ENCODE measurements at regions not wholly inside any gene's neighbourhood (a gene's known extent, or its start where the extent isn't known, plus 50 kb on each side); places are given as distances from the start of the nearest gene placed in this dataset.
A peak's percentile ranks its signal among the peaks of the same experiment; 100 is the strongest.

DNA sequence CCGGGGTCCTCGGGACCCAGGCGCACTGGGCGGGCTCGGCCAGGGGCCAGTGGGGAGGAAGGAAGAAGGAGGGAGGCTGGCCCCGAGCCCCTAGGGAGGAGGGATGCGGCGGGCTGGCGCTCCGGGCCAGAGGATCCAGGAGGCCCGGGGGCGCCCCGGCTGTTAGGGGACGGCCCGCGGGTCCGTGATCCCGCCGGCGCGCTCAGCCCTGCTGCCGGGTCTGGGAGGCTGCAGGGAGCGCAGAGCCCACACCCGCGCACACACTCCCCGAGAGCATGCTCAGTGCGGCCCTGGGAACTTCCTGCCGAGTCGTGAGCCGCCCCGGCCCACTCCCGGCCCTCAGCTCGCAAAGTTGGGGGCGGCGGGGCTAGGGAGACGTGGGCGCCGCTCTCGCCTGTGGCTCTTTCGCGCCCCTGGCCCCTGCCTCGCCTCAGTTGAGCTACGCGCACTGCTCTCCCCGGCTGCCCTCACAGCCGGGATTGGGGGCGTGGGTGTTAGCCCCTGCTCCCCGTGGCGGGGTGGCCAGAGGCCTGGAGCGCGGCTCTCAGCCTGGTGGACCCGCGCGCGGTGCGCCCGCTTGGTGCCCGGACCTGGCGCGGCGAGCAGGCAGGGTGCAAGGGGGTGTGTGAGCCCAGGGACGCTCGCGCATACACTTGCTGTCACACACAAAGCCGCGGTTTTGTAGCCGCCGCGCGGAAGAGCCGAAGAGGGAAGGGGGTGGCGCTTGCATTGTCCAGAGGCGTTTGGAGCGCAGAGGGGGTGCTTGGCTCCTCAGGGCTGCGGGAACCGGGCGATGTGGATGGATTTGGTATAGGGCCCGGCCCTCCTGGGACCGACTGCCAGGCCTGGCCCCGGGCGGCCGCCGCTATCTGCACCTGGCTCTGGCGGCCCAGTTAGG, 132.9 kb upstream of the MGAT5 start:
- H3K9me3 ChIP-seq (replicated peaks; ENCODE audit: control insufficient read depth, insufficient read depth, low read depth, low read length) = no peaks in the 10 kb centered on the region
- ChIA-PET POLR2A (interaction anchor here (1.3 kb wide), 1 partner anchor 11 kb away, joined by 3 read pairs; no protein-coding TSS in a partner anchor), CTCF (ENCODE audit: low intra/inter-chr PET ratio) (no interaction called here)
- in situ Hi-C loops (cut with MboI) = loop anchor here (25.0 kb wide), 1 partner anchor 291 kb away; no protein-coding TSS in a partner anchor
- peak; percentile 50 to 64 (median 56) for DNase-seq (ENCODE audit: extremely low read depth in 1 of 4, low spot score in 3 of 4)
- H4K20me1 ChIP-seq (replicated peaks; ENCODE audit: control insufficient read depth, insufficient read depth, low read length) = peaks cover 22% of the 10 kb centered on the region
- H3K27ac ChIP-seq (ENCODE audit: extremely low read depth, low read depth, low read length) = no peak overlapping the region; the same call in 2 of the 3 replicates
- peaks cover 31% of the 10 kb centered on the region for H3K79me2 ChIP-seq (ENCODE audit: control insufficient read depth, insufficient read depth, low read length)
- peak overlapping the region; percentile 77 for H3K4me3 ChIP-seq
- H3K36me3 ChIP-seq (ENCODE audit: control insufficient read depth, insufficient read depth, low read length) = no peaks in the 10 kb centered on the region
- peak overlapping the region; percentile 87 for H2AFZ ChIP-seq (ENCODE audit: low read depth, low read length)
- intact Hi-C loops (cut with micrococcal nuclease) = no loop called here
- FAIRE-seq = no peak
- ATAC-seq = peak; percentile 72
- no TSS peak for BruUV-seq (replicated peaks)
- H3K9ac ChIP-seq (ENCODE audit: insufficient read depth in 1 of 2, low read depth in 2 of 2, low read length in 2 of 2) = peak overlapping the region; percentile 79 to 90
- no peaks in the 10 kb centered on the region; a peak in 1 of 5 replicates for H3K27me3 ChIP-seq (ENCODE audit: control insufficient read depth in 2 of 2, insufficient read depth in 2 of 2, low read length in 2 of 2)
- H3K4me2 ChIP-seq (ENCODE audit: insufficient read depth, low read length) = peak overlapping the region; percentile 79
- peaks cover 11 to 23% of the 10 kb centered on the region in 2 experiments for H3K4me1 ChIP-seq (replicated peaks in 1 of 2; ENCODE audit: control insufficient read depth in 2 of 2, insufficient read depth in 2 of 2, low read length in 2 of 2)
- no peaks in the 10 kb centered on the region for H3K9me1 ChIP-seq (ENCODE audit: control insufficient read depth, insufficient read depth, low read length)
- 10% methylated on average over 45 of the region's 84 CpGs for WGBS (ENCODE audit: insufficient coverage, low coverage, missing lambda C conversion rate)
- TF ChIP-seq SAP30 (IDR thresholded peaks at IDR 0.05; ENCODE audit: borderline replicate concordance, insufficient read depth, low read depth, low read length, poor library complexity, severe bottlenecking) (peak; percentile 36), ETV1 (tag; conservative IDR thresholded peaks at IDR 0.05; ENCODE audit: low read depth) (no peak), KDM5B (IDR thresholded peaks at IDR 0.05; ENCODE audit: insufficient replicate concordance, low read depth, low read length) (peak; percentile 54), GABPA (tag; conservative IDR thresholded peaks at IDR 0.05; ENCODE audit: low read depth) (0 out of 2 replicates have a peak, but pooled peaks have one; percentile 25), SOX6 (IDR thresholded peaks at IDR 0.05) (no peak), BRF1 (IDR thresholded peaks at IDR 0.05; ENCODE audit: borderline replicate concordance, extremely low read depth, insufficient read length) (no peak), NRF1 (conservative IDR thresholded peaks at IDR 0.05 in 1 of 2, IDR thresholded peaks at IDR 0.05 in 1 of 2) (peak; percentile 89 to 91), MAFG (tag; conservative IDR thresholded peaks at IDR 0.05) (no peak), RBM39 (optimal IDR thresholded peaks at IDR 0.05; ENCODE audit: low read depth, low read length) (no peak), ZNF224 (CRISPR knock-in tag; IDR thresholded peaks at IDR 0.05) (no peak), BRCA1 (IDR thresholded peaks at IDR 0.05) (no peak), BRCA1 (CRISPR knock-in tag; IDR thresholded peaks at IDR 0.05) (no peak), FUS (optimal IDR thresholded peaks at IDR 0.05; ENCODE audit: low read depth, low read length) (peak; percentile 18), CHD2 (IDR thresholded peaks at IDR 0.05; ENCODE audit: low read depth, low read length) (no peak)
- TF ChIP-seq, protein P1, sequence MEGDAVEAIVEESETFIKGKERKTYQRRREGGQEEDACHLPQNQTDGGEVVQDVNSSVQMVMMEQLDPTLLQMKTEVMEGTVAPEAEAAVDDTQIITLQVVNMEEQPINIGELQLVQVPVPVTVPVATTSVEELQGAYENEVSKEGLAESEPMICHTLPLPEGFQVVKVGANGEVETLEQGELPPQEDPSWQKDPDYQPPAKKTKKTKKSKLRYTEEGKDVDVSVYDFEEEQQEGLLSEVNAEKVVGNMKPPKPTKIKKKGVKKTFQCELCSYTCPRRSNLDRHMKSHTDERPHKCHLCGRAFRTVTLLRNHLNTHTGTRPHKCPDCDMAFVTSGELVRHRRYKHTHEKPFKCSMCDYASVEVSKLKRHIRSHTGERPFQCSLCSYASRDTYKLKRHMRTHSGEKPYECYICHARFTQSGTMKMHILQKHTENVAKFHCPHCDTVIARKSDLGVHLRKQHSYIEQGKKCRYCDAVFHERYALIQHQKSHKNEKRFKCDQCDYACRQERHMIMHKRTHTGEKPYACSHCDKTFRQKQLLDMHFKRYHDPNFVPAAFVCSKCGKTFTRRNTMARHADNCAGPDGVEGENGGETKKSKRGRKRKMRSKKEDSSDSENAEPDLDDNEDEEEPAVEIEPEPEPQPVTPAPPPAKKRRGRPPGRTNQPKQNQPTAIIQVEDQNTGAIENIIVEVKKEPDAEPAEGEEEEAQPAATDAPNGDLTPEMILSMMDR (IDR thresholded peaks at IDR 0.05 in 2 of 3, conservative IDR thresholded peaks at IDR 0.05 in 1 of 3; ENCODE audit: insufficient read depth in 2 of 3, low read depth in 1 of 3, low read length in 3 of 3) = no peak
- TF ChIP-seq, protein P2, sequence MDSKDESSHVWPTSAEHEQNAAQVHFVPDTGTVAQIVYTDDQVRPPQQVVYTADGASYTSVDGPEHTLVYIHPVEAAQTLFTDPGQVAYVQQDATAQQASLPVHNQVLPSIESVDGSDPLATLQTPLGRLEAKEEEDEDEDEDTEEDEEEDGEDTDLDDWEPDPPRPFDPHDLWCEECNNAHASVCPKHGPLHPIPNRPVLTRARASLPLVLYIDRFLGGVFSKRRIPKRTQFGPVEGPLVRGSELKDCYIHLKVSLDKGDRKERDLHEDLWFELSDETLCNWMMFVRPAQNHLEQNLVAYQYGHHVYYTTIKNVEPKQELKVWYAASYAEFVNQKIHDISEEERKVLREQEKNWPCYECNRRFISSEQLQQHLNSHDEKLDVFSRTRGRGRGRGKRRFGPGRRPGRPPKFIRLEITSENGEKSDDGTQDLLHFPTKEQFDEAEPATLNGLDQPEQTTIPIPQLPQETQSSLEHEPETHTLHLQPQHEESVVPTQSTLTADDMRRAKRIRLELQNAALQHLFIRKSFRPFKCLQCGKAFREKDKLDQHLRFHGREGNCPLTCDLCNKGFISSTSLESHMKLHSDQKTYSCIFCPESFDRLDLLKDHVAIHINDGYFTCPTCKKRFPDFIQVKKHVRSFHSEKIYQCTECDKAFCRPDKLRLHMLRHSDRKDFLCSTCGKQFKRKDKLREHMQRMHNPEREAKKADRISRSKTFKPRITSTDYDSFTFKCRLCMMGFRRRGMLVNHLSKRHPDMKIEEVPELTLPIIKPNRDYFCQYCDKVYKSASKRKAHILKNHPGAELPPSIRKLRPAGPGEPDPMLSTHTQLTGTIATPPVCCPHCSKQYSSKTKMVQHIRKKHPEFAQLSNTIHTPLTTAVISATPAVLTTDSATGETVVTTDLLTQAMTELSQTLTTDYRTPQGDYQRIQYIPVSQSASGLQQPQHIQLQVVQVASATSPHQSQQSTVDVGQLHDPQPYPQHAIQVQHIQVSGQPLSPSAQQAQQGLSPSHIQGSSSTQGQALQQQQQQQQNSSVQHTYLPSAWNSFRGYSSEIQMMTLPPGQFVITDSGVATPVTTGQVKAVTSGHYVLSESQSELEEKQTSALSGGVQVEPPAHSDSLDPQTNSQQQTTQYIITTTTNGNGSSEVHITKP (IDR thresholded peaks at IDR 0.05; ENCODE audit: partially characterized antibody) = peak; percentile 77
